GM23338 (cell line): ENCODE measurements at regions not wholly inside any gene's neighbourhood (a gene's known extent, or its start where the extent isn't known, plus 50 kb on each side); places are given as distances from the start of the nearest gene placed in this dataset.

Experiments
- ATAC-seq: fragments of 200-7000 bp; cut with Tn5 transposase; 3 replicates; pipeline ENCODE4 v1.9.1; 2020
- DNase-seq: peaks from one replicate; pipeline ENCODE4 v3.0.0-alpha.2; 2015; ENCODE audit warnings: low spot score
- H2AFZ ChIP-seq: fragments of 200-600 bp; sonication (generic); 2 replicates; pipeline ENCODE4 v1.8.0; 2016; ENCODE audit warnings: antibody characterized with exemption, mild to moderate bottlenecking, moderate library complexity
- H3F3A ChIP-seq: fragments of 200-600 bp; sonication (generic); replicated peaks from 2 replicates; pipeline ENCODE4 v1.8.0; 2017; ENCODE audit warnings: antibody characterized with exemption, mixed run types, low read depth
- H3K27ac ChIP-seq: fragments of 200-600 bp; sonication (generic); 2 replicates; pipeline ENCODE4 v1.6.1; 2016; ENCODE audit warnings: low read depth
- H3K27me3 ChIP-seq: fragments of 200-600 bp; sonication (generic); 2 replicates; pipeline ENCODE4 v1.8.0; 2016; ENCODE audit warnings: mild to moderate bottlenecking, mixed run types, moderate library complexity; ENCODE audit not compliant: insufficient read depth
- H3K36me3 ChIP-seq: fragments of 200-600 bp; sonication (generic); 2 replicates; pipeline ENCODE4 v1.8.0; 2016; ENCODE audit warnings: mild to moderate bottlenecking; ENCODE audit not compliant: insufficient read depth
- H3K4me1 ChIP-seq: fragments of 200-600 bp; sonication (generic); 2 replicates; pipeline ENCODE4 v1.8.0; 2016; ENCODE audit warnings: mild to moderate bottlenecking, moderate library complexity; ENCODE audit not compliant: insufficient read depth
- H3K4me2 ChIP-seq: fragments of 200-600 bp; sonication (generic); 2 replicates; pipeline ENCODE4 v1.7.1; 2017; ENCODE audit warnings: mixed run types
- H3K4me3 ChIP-seq: fragments of 200-600 bp; sonication (generic); 2 replicates; pipeline ENCODE4 v1.6.1; 2016; ENCODE audit warnings: mixed run types
- H3K79me2 ChIP-seq: fragments of 200-600 bp; sonication (generic); replicated peaks from 2 replicates; pipeline ENCODE4 v1.8.0; 2017; ENCODE audit warnings: mild to moderate bottlenecking; ENCODE audit not compliant: insufficient read depth
- H3K9me2 ChIP-seq: fragments of 200-600 bp; sonication (generic); 2 replicates; pipeline ENCODE4 v1.8.0; 2017; ENCODE audit not compliant: insufficient read depth
- H4K20me1 ChIP-seq: fragments of 200-600 bp; sonication (generic); replicated peaks from 2 replicates; pipeline ENCODE4 v1.8.0; 2017; ENCODE audit warnings: mild to moderate bottlenecking; ENCODE audit not compliant: insufficient read depth
- H3K27ac Mint-ChIP-seq: 2 replicates; pipeline ENCODE4 v1.8.0; 2020; ENCODE audit warnings: inconsistent platforms, mild to moderate bottlenecking, moderate library complexity, mixed read lengths
- H3K27me3 Mint-ChIP-seq: 3 replicates; pipeline ENCODE4 v1.8.0; 2022; ENCODE audit warnings: low read depth, mild to moderate bottlenecking, moderate library complexity, mixed read lengths, inconsistent platforms; ENCODE audit not compliant: insufficient read depth, poor library complexity
- H3K36me3 Mint-ChIP-seq: 3 replicates; pipeline ENCODE4 v1.8.0; 2021; ENCODE audit warnings: low read depth, mild to moderate bottlenecking, inconsistent platforms, moderate library complexity, mixed read lengths
- H3K4me1 Mint-ChIP-seq: 3 replicates; pipeline ENCODE4 v1.8.0; 2020; ENCODE audit warnings: mild to moderate bottlenecking, inconsistent platforms, mixed read lengths
- H3K4me3 Mint-ChIP-seq: 3 replicates; pipeline ENCODE4 v1.8.0; 2021; ENCODE audit warnings: moderate library complexity, mild to moderate bottlenecking, inconsistent platforms, mixed read lengths
- H3K9me3 Mint-ChIP-seq: 3 replicates; pipeline ENCODE4 v1.8.0; 2020; ENCODE audit warnings: moderate library complexity, mild to moderate bottlenecking, inconsistent platforms, mixed read lengths
- CREB1 ChIP-seq: fragments of 250-450 bp; sonication (Bioruptor Pico); IDR thresholded peaks from 2 replicates; pipeline ENCODE4 v1.5.0; 2020; ENCODE audit warnings: low read depth, mild to moderate bottlenecking, moderate library complexity
- EZH2 ChIP-seq: fragments of 200-600 bp; sonication (generic); IDR thresholded peaks from one replicate; pipeline ENCODE4 v1.8.0; 2017; ENCODE audit warnings: antibody characterized with exemption, mild to moderate bottlenecking, low read depth; ENCODE audit not compliant: unreplicated experiment
- EZH2phosphoT487 ChIP-seq: fragments of 200-600 bp; sonication (generic); IDR thresholded peaks from one replicate; pipeline ENCODE4 v1.8.1; 2018; ENCODE audit warnings: antibody characterized with exemption; ENCODE audit not compliant: unreplicated experiment
- JUNB ChIP-seq: IDR thresholded peaks from one replicate; pipeline ENCODE4 v1.6.1; 2016; ENCODE audit warnings: antibody characterized with exemption; ENCODE audit not compliant: unreplicated experiment
- NANOG ChIP-seq: IDR thresholded peaks from 2 replicates; pipeline ENCODE4 v1.6.1; 2016; ENCODE audit warnings: antibody characterized with exemption, borderline replicate concordance
- POLR2AphosphoS5 ChIP-seq: IDR thresholded peaks from 2 replicates; pipeline ENCODE4 v1.6.1; 2016; ENCODE audit warnings: antibody characterized with exemption, low read depth
- STAT1 ChIP-seq: IDR thresholded peaks from one replicate; pipeline ENCODE4 v1.6.1; 2016; ENCODE audit warnings: antibody characterized with exemption; ENCODE audit not compliant: unreplicated experiment
- ZNF114 ChIP-seq: fragments of 250-450 bp; sonication (Bioruptor Pico); IDR thresholded peaks from 2 replicates; pipeline ENCODE4 v1.5.0; 2020; ENCODE audit warnings: mild to moderate bottlenecking, moderate library complexity
- ZNF331 ChIP-seq: fragments of 250-450 bp; sonication (Bioruptor Pico); IDR thresholded peaks from 2 replicates; pipeline ENCODE4 v1.5.0; 2020; ENCODE audit warnings: low read depth, mild to moderate bottlenecking, moderate library complexity
- TF ChIP-seq, protein P1 (sequence below): IDR thresholded peaks from 2 replicates; pipeline ENCODE4 v1.6.1; 2016; ENCODE audit warnings: antibody characterized with exemption
- TF ChIP-seq, protein P2 (sequence below): fragments of 250-450 bp; sonication (Bioruptor Pico); IDR thresholded peaks from 2 replicates; pipeline ENCODE4 v1.5.0; 2020; ENCODE audit warnings: mild to moderate bottlenecking, moderate library complexity
- TF ChIP-seq, protein P3 (sequence below), 2 experiments: fragments of 200-600 bp in 1 of 2; sonication (generic) in 1 of 2; conservative IDR thresholded peaks; 2 replicates each; pipeline versions ENCODE4 v1.5.1 to v1.6.1; 2016 to 2017; ENCODE audit warnings: antibody characterized with exemption in 2 of 2, low read depth in 2 of 2, mild to moderate bottlenecking in 2 of 2, moderate library complexity in 1 of 2
- TF ChIP-seq, protein P4 (sequence below): IDR thresholded peaks from one replicate; pipeline ENCODE4 v1.6.1; 2018; ENCODE audit warnings: antibody characterized with exemption; ENCODE audit not compliant: unreplicated experiment

DNA sequence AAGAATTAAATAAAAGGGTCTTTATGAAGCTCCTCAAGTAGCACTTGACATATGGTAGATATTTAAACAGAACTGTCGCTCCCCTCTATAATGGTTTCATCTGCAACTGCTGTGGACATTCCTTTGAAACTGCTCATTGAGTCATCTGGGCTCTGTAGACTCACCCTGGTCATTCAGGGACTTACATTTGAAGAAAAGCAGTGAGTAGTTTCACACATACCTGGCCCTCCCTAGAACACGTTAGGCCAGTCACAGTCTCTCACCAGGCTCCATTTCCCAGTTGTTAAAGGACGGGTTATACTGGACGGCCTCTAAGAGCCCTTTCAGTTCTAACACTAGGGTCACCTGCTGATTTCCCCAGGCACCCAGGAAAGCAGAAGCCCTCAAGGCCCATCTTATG, 217.0 kb downstream of the BCL11B start:
- TF ChIP-seq, protein P1, sequence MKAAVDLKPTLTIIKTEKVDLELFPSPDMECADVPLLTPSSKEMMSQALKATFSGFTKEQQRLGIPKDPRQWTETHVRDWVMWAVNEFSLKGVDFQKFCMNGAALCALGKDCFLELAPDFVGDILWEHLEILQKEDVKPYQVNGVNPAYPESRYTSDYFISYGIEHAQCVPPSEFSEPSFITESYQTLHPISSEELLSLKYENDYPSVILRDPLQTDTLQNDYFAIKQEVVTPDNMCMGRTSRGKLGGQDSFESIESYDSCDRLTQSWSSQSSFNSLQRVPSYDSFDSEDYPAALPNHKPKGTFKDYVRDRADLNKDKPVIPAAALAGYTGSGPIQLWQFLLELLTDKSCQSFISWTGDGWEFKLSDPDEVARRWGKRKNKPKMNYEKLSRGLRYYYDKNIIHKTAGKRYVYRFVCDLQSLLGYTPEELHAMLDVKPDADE: no peak
- no peak for TF ChIP-seq JUNB
- no peak for TF ChIP-seq EZH2
- no peak for TF ChIP-seq STAT1
- TF ChIP-seq, protein P2, sequence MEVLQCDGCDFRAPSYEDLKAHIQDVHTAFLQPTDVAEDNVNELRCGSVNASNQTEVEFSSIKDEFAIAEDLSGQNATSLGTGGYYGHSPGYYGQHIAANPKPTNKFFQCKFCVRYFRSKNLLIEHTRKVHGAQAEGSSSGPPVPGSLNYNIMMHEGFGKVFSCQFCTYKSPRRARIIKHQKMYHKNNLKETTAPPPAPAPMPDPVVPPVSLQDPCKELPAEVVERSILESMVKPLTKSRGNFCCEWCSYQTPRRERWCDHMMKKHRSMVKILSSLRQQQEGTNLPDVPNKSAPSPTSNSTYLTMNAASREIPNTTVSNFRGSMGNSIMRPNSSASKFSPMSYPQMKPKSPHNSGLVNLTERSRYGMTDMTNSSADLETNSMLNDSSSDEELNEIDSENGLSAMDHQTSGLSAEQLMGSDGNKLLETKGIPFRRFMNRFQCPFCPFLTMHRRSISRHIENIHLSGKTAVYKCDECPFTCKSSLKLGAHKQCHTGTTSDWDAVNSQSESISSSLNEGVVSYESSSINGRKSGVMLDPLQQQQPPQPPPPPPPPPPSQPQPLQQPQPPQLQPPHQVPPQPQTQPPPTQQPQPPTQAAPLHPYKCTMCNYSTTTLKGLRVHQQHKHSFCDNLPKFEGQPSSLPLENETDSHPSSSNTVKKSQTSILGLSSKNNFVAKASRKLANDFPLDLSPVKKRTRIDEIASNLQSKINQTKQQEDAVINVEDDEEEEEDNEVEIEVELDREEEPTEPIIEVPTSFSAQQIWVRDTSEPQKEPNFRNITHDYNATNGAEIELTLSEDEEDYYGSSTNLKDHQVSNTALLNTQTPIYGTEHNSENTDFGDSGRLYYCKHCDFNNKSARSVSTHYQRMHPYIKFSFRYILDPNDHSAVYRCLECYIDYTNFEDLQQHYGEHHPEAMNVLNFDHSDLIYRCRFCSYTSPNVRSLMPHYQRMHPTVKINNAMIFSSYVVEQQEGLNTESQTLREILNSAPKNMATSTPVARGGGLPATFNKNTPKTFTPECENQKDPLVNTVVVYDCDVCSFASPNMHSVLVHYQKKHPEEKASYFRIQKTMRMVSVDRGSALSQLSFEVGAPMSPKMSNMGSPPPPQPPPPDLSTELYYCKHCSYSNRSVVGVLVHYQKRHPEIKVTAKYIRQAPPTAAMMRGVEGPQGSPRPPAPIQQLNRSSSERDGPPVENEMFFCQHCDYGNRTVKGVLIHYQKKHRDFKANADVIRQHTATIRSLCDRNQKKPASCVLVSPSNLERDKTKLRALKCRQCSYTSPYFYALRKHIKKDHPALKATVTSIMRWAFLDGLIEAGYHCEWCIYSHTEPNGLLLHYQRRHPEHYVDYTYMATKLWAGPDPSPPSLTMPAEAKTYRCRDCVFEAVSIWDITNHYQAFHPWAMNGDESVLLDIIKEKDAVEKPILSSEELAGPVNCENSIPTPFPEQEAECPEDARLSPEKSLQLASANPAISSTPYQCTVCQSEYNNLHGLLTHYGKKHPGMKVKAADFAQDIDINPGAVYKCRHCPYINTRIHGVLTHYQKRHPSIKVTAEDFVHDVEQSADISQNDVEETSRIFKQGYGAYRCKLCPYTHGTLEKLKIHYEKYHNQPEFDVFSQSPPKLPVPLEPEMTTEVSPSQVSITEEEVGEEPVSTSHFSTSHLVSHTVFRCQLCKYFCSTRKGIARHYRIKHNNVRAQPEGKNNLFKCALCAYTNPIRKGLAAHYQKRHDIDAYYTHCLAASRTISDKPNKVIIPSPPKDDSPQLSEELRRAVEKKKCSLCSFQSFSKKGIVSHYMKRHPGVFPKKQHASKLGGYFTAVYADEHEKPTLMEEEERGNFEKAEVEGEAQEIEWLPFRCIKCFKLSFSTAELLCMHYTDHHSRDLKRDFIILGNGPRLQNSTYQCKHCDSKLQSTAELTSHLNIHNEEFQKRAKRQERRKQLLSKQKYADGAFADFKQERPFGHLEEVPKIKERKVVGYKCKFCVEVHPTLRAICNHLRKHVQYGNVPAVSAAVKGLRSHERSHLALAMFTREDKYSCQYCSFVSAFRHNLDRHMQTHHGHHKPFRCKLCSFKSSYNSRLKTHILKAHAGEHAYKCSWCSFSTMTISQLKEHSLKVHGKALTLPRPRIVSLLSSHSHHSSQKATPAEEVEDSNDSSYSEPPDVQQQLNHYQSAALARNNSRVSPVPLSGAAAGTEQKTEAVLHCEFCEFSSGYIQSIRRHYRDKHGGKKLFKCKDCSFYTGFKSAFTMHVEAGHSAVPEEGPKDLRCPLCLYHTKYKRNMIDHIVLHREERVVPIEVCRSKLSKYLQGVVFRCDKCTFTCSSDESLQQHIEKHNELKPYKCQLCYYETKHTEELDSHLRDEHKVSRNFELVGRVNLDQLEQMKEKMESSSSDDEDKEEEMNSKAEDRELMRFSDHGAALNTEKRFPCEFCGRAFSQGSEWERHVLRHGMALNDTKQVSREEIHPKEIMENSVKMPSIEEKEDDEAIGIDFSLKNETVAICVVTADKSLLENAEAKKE (CRISPR knock-in tag): no peak
- TF ChIP-seq, protein P3, sequence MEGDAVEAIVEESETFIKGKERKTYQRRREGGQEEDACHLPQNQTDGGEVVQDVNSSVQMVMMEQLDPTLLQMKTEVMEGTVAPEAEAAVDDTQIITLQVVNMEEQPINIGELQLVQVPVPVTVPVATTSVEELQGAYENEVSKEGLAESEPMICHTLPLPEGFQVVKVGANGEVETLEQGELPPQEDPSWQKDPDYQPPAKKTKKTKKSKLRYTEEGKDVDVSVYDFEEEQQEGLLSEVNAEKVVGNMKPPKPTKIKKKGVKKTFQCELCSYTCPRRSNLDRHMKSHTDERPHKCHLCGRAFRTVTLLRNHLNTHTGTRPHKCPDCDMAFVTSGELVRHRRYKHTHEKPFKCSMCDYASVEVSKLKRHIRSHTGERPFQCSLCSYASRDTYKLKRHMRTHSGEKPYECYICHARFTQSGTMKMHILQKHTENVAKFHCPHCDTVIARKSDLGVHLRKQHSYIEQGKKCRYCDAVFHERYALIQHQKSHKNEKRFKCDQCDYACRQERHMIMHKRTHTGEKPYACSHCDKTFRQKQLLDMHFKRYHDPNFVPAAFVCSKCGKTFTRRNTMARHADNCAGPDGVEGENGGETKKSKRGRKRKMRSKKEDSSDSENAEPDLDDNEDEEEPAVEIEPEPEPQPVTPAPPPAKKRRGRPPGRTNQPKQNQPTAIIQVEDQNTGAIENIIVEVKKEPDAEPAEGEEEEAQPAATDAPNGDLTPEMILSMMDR (conservative IDR thresholded peaks at IDR 0.05; ENCODE audit: low read depth in 2 of 2): no peak
- no peak for TF ChIP-seq EZH2phosphoT487
- TF ChIP-seq POLR2AphosphoS5: no peak
- TF ChIP-seq NANOG: no peak
- TF ChIP-seq ZNF331 (CRISPR knock-in tag): no peak
- TF ChIP-seq CREB1 (CRISPR knock-in tag): no peak
- TF ChIP-seq, protein P4, sequence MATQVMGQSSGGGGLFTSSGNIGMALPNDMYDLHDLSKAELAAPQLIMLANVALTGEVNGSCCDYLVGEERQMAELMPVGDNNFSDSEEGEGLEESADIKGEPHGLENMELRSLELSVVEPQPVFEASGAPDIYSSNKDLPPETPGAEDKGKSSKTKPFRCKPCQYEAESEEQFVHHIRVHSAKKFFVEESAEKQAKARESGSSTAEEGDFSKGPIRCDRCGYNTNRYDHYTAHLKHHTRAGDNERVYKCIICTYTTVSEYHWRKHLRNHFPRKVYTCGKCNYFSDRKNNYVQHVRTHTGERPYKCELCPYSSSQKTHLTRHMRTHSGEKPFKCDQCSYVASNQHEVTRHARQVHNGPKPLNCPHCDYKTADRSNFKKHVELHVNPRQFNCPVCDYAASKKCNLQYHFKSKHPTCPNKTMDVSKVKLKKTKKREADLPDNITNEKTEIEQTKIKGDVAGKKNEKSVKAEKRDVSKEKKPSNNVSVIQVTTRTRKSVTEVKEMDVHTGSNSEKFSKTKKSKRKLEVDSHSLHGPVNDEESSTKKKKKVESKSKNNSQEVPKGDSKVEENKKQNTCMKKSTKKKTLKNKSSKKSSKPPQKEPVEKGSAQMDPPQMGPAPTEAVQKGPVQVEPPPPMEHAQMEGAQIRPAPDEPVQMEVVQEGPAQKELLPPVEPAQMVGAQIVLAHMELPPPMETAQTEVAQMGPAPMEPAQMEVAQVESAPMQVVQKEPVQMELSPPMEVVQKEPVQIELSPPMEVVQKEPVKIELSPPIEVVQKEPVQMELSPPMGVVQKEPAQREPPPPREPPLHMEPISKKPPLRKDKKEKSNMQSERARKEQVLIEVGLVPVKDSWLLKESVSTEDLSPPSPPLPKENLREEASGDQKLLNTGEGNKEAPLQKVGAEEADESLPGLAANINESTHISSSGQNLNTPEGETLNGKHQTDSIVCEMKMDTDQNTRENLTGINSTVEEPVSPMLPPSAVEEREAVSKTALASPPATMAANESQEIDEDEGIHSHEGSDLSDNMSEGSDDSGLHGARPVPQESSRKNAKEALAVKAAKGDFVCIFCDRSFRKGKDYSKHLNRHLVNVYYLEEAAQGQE: no peak
- TF ChIP-seq ZNF114 (CRISPR knock-in tag): no peak
- H3K79me2 ChIP-seq: no peaks in the 10 kb centered on the region
- ATAC-seq (no peak), DNase-seq (no peak)
- H3K36me3 Mint-ChIP-seq: no peaks in the 10 kb centered on the region
- H3K27me3 Mint-ChIP-seq: no peaks in the 10 kb centered on the region
- H3K4me2 ChIP-seq: no peak overlapping the region
- no peaks in the 10 kb centered on the region for H3K9me2 ChIP-seq
- no peak overlapping the region for H3K4me3 Mint-ChIP-seq
- H3K4me1 ChIP-seq: no peaks in the 10 kb centered on the region
- no peaks in the 10 kb centered on the region for H3K4me1 Mint-ChIP-seq
- H3K9me3 Mint-ChIP-seq: peaks cover 6% of the 10 kb centered on the region; the same call in 2 of the 3 replicates
- no peak overlapping the region for H2AFZ ChIP-seq
- H3K36me3 ChIP-seq: no peaks in the 10 kb centered on the region
- H4K20me1 ChIP-seq: no peaks in the 10 kb centered on the region
- no peaks in the 10 kb centered on the region for H3K27me3 ChIP-seq
- H3K4me3 ChIP-seq: no peak overlapping the region
- no peak overlapping the region for H3K27ac Mint-ChIP-seq
- no peak overlapping the region for H3K27ac ChIP-seq
- H3F3A ChIP-seq: no peaks in the 10 kb centered on the region
